ENCODE measurements at regions not wholly inside any gene's neighbourhood (a gene's known extent, or its start where the extent isn't known, plus 50 kb on each side); places are given as distances from the start of the nearest gene placed in this dataset.

GRCh38 chr3:124281453-124282316 lies 289.8 kb upstream of the ROPN1 start:
- no peak for DNase-seq

- no peak for DNase-seq
These were observed 291.1 kb upstream of the ROPN1 start for GRCh38 chr3:124282751-124283651.

- no peak for DNase-seq
These were observed 291.7 kb upstream of the ROPN1 start for GRCh38 chr3:124283652-124284023.

DNA sequence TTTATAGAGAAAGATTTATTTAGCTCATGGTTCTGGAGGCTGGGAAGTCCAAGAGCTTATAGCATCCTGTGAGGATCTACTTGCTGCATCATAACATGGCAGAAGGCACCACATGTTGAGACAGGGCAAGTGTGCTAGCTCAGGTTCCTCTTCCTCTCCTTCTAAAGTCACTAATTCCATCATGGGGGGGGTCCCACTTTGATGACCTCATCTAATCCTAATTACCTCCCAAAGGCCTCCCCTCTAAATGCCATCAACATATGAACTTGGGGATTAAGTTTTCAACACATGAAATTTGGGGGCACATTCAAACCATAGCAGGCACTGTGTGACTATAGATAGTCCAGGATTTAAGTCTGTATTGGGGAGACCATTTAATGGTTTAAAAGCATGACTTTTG lies 297.1 kb upstream of the ROPN1 start:
- no peak for DNase-seq

DNA sequence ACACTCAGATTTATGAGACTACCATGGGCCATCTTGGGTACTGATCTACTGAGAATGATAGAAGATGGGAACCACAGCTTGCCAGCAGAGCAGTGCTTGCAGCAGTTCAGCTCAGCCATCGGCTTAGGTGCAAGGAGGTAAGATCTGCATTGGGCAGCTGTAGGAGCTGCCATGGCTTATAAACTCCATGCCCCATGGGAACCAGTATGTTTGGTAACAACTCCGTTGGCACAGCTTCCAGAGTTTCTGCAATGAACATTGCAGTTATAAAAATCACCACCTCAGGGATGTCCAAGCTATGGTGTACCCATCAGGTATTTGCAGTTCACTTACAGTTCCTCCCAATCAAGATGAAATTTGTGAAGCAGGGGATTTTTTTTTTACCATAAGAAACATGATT lies 299.1 kb upstream of the ROPN1 start:
- no peak for DNase-seq

DNA sequence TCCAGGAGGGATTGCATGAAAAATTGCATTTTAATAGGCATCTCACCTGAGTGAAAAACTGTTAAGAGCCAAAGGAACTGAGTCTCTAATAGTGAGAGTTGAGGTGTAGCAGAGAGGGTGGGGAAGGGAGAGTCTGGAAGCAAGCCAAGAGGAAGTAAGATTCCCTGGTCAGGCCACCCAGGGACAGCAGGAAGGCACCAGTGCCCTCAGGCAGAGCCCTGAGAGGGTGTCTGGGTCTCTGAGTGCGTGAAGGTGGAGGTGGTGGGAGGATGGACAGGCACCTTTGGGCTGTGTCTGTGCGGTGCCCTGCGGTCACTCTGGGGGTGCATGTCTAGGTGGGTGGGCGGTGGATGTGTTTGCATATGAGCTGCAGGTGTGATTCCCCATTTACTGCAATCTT lies 300.4 kb upstream of the ROPN1 start:
- DNase-seq, result no peak

GRCh38 chr3:124293584-124293983 lies 301.7 kb upstream of the ROPN1 start:
- DNase-seq, result no peak

GRCh38 chr3:124295362-124295761 lies 303.4 kb upstream of the ROPN1 start:
- DNase-seq, result no peak

- no peak for DNase-seq
These were observed 304.5 kb upstream of the ROPN1 start for GRCh38 chr3:124296406-124296805.

- no peak for DNase-seq
These were observed 305.4 kb upstream of the ROPN1 start for GRCh38 chr3:124297062-124297980.

DNA sequence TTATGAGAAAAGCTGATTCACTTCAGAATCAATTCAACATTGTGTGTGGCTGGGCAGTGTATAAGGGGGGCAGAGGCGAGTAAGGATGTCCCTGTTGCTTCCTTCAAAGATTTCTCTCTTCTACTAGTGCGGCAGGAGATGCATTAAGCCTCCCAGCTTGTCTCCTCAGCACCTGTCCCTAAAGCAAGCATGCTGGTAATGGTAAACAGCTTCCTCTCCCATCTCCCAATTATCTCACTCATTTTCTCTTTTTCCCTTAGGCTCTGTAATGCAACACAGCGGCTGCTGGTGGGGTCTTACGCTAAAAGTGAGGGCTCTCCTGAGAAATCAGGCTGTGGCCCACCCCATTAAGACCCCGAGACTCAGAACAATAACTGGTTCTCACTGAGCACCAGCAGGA lies 306.4 kb upstream of the ROPN1 start:
- no peak for DNase-seq

DNA sequence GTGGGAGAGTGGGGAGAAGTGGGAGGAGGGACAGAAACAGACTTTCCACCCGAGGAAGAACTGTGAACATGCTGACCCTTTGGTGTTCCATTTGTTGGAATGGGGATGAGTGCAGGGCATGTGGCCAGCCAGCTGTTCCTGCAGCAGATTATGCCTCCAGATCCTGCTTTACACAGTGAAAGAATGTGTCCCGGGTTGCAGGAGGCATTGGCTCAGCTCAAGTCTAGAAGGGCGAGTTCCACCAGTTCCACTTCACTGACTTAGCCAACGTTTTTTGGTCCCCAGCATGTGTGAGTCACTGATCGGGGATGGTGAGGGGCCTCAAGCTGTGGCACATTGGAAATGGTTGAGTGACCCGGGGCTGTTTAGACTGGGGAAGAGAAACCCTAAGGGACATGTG lies 307.0 kb upstream of the ROPN1 start:
- DNase-seq, result no peak

DNA sequence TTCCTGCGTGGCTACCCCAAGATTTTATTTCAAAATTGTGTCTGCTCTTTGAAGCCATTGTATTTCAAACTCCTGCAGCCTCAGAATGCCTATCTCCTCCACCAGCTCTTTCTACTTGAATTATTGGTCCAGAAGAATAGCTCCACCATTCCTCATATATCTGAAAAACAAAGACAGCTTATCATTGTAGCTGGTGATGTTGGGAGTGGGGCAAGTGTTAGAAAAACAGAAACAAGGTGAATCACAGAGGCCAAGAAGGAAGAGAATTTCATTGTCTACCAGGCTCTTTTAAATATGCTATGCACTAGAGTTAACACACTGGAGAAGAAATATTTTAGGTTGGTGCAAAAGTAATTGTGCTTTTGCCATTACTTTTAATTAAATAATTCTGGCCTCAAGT lies 307.9 kb upstream of the ROPN1 start:
- DNase-seq, result no peak

- no peak for DNase-seq
These were observed 308.5 kb upstream of the ROPN1 start for GRCh38 chr3:124300416-124300815.

GRCh38 chr3:124303305-124303910 lies 311.5 kb upstream of the ROPN1 start:
- DNase-seq, result no peak

- no peak for DNase-seq
These were observed 314.7 kb upstream of the ROPN1 start for GRCh38 chr3:124306665-124307064.

DNA sequence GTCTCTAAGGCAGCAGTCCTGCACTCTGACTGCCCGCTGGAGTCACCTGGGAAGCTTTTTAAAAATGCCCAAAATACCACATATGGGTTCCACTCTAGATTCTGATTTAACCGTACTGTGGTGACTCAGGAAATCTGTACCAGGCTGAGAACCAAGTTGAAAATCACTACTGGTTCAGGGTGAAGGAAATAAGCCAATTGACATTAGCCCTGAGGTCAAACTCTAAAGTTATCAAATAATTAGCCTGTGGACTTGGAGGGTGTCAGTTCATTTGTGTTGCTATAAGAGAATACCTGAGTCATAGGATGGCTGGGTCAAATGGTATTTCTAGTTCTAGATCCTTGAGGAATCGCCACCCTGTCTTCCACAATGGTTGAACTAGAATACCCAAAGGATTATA lies 321.7 kb upstream of the ROPN1 start:
- DNase-seq, result no peak

DNA sequence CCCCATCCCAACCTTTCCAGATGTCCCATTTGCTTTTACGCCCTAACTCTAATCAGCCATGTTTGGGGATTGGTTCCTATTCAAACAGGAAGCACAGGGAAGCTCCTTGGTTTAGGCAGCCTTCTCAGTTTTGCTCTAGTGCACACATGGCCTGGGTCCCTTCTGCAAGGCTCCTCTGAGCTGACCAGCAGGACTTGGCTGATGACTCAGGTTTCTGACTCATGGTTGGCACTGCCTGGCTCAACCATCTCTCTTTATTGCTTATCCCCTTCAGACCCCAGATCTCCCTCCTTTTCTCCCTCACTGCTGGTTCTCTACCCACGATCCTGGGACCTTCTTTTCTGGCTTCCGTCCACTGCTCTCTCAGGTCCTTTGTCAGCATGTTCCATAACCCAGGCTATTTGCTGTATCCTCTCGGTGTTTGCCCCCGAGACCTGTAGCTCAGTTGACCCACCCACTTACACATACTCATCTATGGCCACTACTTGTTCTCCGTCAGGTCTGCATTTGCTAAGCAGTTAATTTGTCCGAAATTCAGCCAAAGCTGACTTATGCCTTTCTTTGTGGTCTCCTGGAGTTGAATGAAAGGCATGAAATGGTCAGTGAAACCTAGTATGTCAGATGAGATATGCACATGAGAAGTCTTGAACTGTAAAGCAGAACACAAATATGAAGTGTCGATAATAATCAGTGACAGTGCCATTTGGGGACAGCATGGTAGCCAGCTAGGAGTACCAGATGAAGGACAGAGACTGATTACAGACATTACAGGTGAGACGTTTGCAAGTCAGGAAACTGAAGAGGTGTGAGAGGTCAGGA lies 323.5 kb upstream of the ROPN1 start:
- no peak for DNase-seq

GRCh38 chr3:124316034-124316287 lies 324.0 kb upstream of the ROPN1 start:
- no peak for DNase-seq

DNA sequence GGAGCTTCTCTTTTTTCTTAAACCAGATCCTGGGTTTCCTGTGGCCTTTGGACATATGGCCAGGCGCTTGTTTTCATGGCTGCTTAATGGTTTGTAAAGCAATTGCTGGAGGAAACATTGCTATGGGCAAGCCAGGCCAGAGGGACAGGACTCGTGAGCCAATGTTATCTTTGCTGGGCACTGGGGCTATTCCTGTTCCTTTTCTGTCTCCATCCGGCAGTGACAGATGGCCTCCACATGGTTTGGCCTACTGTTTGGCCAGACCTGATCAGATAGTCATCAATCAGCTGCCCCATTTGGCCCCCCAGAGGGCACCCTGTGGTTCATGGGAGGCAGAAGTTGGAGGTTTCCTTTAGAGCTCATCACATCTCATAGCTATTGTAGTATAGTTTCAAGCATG lies 326.1 kb upstream of the ROPN1 start:
- DNase-seq, result no peak

DNA sequence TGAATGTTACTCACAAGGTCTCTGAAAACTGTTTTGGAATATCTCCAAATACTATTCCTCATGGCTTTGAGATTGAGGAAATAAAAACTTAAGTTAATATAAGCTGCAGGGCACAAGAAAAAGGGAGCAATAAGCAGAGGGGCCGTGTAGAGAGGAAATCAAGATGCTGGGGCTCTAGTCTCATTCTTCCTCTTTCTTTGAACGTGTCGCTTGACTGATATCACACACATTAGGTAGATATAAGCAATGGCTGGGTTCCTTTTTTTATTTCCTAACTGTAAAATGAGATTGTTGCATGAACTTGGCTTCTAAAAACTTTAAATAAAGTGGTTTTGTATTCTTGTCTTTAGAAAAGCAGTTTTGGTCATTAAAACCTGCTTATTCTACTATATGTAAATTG lies 326.7 kb upstream of the ROPN1 start:
- no peak for DNase-seq

- no peak for DNase-seq
These were observed 329.1 kb upstream of the ROPN1 start for GRCh38 chr3:124320976-124321375.

Data from activated CD8-positive, alpha-beta memory T cell treated with anti-CD3 and anti-CD28 coated beads, Interleukin-2, amount 50 U/mL, for 4 hours (primary cell).